Ectodermal cell (in vitro differentiated cells): ENCODE measurements at regions not wholly inside any gene's neighbourhood (a gene's known extent, or its start where the extent isn't known, plus 50 kb on each side); places are given as distances from the start of the nearest gene placed in this dataset.

ENCODE experiments used
- H3K27ac ChIP-seq: 2 replicates; pipeline ENCODE4 v1.7.0; 2013; ENCODE audit warnings: mild to moderate bottlenecking, low read depth, low read length; ENCODE audit not compliant: insufficient read depth, poor library complexity, severe bottlenecking
- H3K27me3 ChIP-seq: 2 replicates; pipeline ENCODE4 v1.7.0; 2013; ENCODE audit warnings: mild to moderate bottlenecking, low read length; ENCODE audit not compliant: insufficient read depth, control insufficient read depth, poor library complexity, severe bottlenecking
- H3K36me3 ChIP-seq: one replicate; pipeline ENCODE4 v1.7.0; 2013; ENCODE audit warnings: low read length; ENCODE audit not compliant: control insufficient read depth, insufficient read depth
- H3K4me1 ChIP-seq: one replicate; pipeline ENCODE4 v1.7.0; 2013; ENCODE audit warnings: low read length; ENCODE audit not compliant: control insufficient read depth, insufficient read depth
- H3K4me3 ChIP-seq: 2 replicates; pipeline ENCODE4 v1.7.0; 2013; ENCODE audit warnings: low read depth, low read length, control low read depth; ENCODE audit not compliant: insufficient read depth
- H3K9me3 ChIP-seq: 2 replicates; pipeline ENCODE4 v1.7.0; 2013; ENCODE audit warnings: mild to moderate bottlenecking, low read length, moderate library complexity; ENCODE audit not compliant: control insufficient read depth
- WGBS, 2 experiments: methylation state at CpG; one replicate each; pipeline ENCODE4 v1.1.7; 2013; ENCODE audit warnings: missing lambda C conversion rate in 2 of 2; 5-methylcytosine and 5-hydroxymethylcytosine counted together

- Histone ChIP-seq H3K4me1 (no peaks in the 10 kb centered on the region), H3K4me3 (no peak overlapping the region), H3K36me3 (no peaks in the 10 kb centered on the region), H3K9me3 (no peaks in the 10 kb centered on the region), H3K27ac (no peak overlapping the region), H3K27me3 (no peaks in the 10 kb centered on the region)
- 88 to 92% methylated on average over 4 to 5 of the region's 6 CpGs for WGBS, 2 experiments
Observed at GRCh38 chr12:93025145-93026103, 96.3 kb upstream of the EEA1 start.

- Histone ChIP-seq H3K9me3 (no peaks in the 10 kb centered on the region), H3K4me1 (no peaks in the 10 kb centered on the region), H3K36me3 (no peaks in the 10 kb centered on the region), H3K27me3 (no peaks in the 10 kb centered on the region), H3K27ac (no peak overlapping the region), H3K4me3 (no peak overlapping the region)
- 90 to 93% methylated on average over 1 to 2 of the region's 2 CpGs for WGBS, 2 experiments
Observed at GRCh38 chr12:93027041-93027440, 97.9 kb upstream of the EEA1 start.

GRCh38 chr12:93029091-93029490 is 100.0 kb upstream of the EEA1 start:
- Histone ChIP-seq H3K27ac (no peak overlapping the region), H3K4me3 (no peak overlapping the region), H3K4me1 (no peaks in the 10 kb centered on the region), H3K36me3 (no peaks in the 10 kb centered on the region), H3K9me3 (no peaks in the 10 kb centered on the region), H3K27me3 (no peaks in the 10 kb centered on the region)
- 90 to 91% methylated on average over 4 of the region's 4 CpGs for WGBS, 2 experiments

GRCh38 chr12:93031028-93031427 is 101.9 kb upstream of the EEA1 start:
- Histone ChIP-seq H3K9me3 (no peaks in the 10 kb centered on the region), H3K27me3 (no peaks in the 10 kb centered on the region), H3K36me3 (no peaks in the 10 kb centered on the region), H3K4me1 (no peaks in the 10 kb centered on the region), H3K4me3 (no peak overlapping the region), H3K27ac (no peak overlapping the region)
- 83 to 85% methylated on average over 1 to 2 of the region's 2 CpGs for WGBS, 2 experiments

GRCh38 chr12:93032758-93033157 is 103.7 kb upstream of the EEA1 start:
- H3K4me3 ChIP-seq = no peak overlapping the region
- no peaks in the 10 kb centered on the region for H3K36me3 ChIP-seq
- H3K9me3 ChIP-seq = no peaks in the 10 kb centered on the region
- H3K4me1 ChIP-seq = no peaks in the 10 kb centered on the region
- H3K27ac ChIP-seq = no peak overlapping the region
- no peaks in the 10 kb centered on the region for H3K27me3 ChIP-seq

GRCh38 chr12:93033948-93034347 is 104.9 kb upstream of the EEA1 start:
- Histone ChIP-seq H3K27me3 (no peaks in the 10 kb centered on the region), H3K36me3 (no peaks in the 10 kb centered on the region), H3K4me3 (no peak overlapping the region), H3K4me1 (no peaks in the 10 kb centered on the region), H3K27ac (no peak overlapping the region), H3K9me3 (no peaks in the 10 kb centered on the region)
- WGBS, 2 experiments = 84 to 92% methylated on average over 1 of the region's 1 CpG

- no peak overlapping the region for H3K27ac ChIP-seq
- whole genome bisulfite sequencing, 2 experiments = 91 to 95% methylated on average over 3 to 4 of the region's 4 CpGs
- H3K27me3 ChIP-seq = no peaks in the 10 kb centered on the region
- no peaks in the 10 kb centered on the region for H3K9me3 ChIP-seq
- H3K4me3 ChIP-seq = no peak overlapping the region
- no peaks in the 10 kb centered on the region for H3K4me1 ChIP-seq
- H3K36me3 ChIP-seq = no peaks in the 10 kb centered on the region
Observed at GRCh38 chr12:93039062-93039461, 110.0 kb upstream of the EEA1 start.

- H3K4me1 ChIP-seq = no peaks in the 10 kb centered on the region
- H3K36me3 ChIP-seq = no peaks in the 10 kb centered on the region
- H3K4me3 ChIP-seq = no peak overlapping the region
- H3K27ac ChIP-seq = no peak overlapping the region
- no peaks in the 10 kb centered on the region for H3K9me3 ChIP-seq
- WGBS, 2 experiments = 91 to 96% methylated on average over 4 of the region's 4 CpGs
- no peaks in the 10 kb centered on the region for H3K27me3 ChIP-seq
Observed at GRCh38 chr12:93039930-93040329, 110.8 kb upstream of the EEA1 start.

- Histone ChIP-seq H3K4me3 (no peak overlapping the region), H3K36me3 (no peaks in the 10 kb centered on the region), H3K27ac (no peak overlapping the region), H3K9me3 (no peaks in the 10 kb centered on the region), H3K27me3 (no peaks in the 10 kb centered on the region), H3K4me1 (no peaks in the 10 kb centered on the region)
- WGBS, 2 experiments = 91 to 100% methylated on average over 1 to 3 of the region's 3 CpGs
Observed at GRCh38 chr12:93040367-93040766, 111.3 kb upstream of the EEA1 start.

- H3K9me3 ChIP-seq = no peaks in the 10 kb centered on the region
- H3K36me3 ChIP-seq = no peaks in the 10 kb centered on the region
- no peaks in the 10 kb centered on the region for H3K4me1 ChIP-seq
- H3K4me3 ChIP-seq = no peak overlapping the region
- H3K27me3 ChIP-seq = no peaks in the 10 kb centered on the region
- H3K27ac ChIP-seq = no peak overlapping the region
Observed at GRCh38 chr12:93041416-93041815, 112.3 kb upstream of the EEA1 start.
